Loucy (cell line): ENCODE measurements at regions not wholly inside any gene's neighbourhood (a gene's known extent, or its start where the extent isn't known, plus 50 kb on each side); places are given as distances from the start of the nearest gene placed in this dataset.

Experiments used
- H2AFZ ChIP-seq: fragments of 200-600 bp; sonication (generic); 2 replicates; pipeline ENCODE4 v1.6.0; 2016; ENCODE audit warnings: antibody characterized with exemption, mild to moderate bottlenecking, low read length, moderate library complexity
- H3F3A ChIP-seq: fragments of 200-600 bp; 2 replicates; pipeline ENCODE4 v1.6.0; 2016; ENCODE audit warnings: antibody characterized with exemption, low read depth, mild to moderate bottlenecking
- H3K27me3 ChIP-seq: fragments of 200-600 bp; sonication (generic); 2 replicates; pipeline ENCODE4 v1.6.1; 2014; ENCODE audit warnings: low read length, mild to moderate bottlenecking; ENCODE audit not compliant: insufficient read depth, poor library complexity, severe bottlenecking
- H3K36me3 ChIP-seq: fragments of 200-600 bp; sonication (generic); 2 replicates; pipeline ENCODE4 v1.6.1; 2016; ENCODE audit warnings: low read length; ENCODE audit not compliant: insufficient read depth
- H3K4me1 ChIP-seq: fragments of 200-600 bp; sonication (generic); 2 replicates; pipeline ENCODE4 v1.5.1; 2014; ENCODE audit warnings: low read length, mild to moderate bottlenecking; ENCODE audit not compliant: insufficient read depth, poor library complexity, severe bottlenecking
- H3K4me2 ChIP-seq: fragments of 200-600 bp; sonication (generic); 2 replicates; pipeline ENCODE4 v1.6.0; 2014; ENCODE audit warnings: antibody characterized with exemption, low read length, low read depth, mild to moderate bottlenecking; ENCODE audit not compliant: poor library complexity, severe bottlenecking
- H3K4me3 ChIP-seq: fragments of 200-600 bp; sonication (generic); 2 replicates; pipeline ENCODE4 v1.5.1; 2014; ENCODE audit warnings: low read length, mild to moderate bottlenecking, mixed read lengths; ENCODE audit not compliant: poor library complexity, severe bottlenecking
- H3K79me2 ChIP-seq: fragments of 200-600 bp; sonication (generic); 2 replicates; pipeline ENCODE4 v1.6.1; 2014; ENCODE audit warnings: low read length; ENCODE audit not compliant: insufficient read depth
- H3K9ac ChIP-seq: fragments of 200-600 bp; sonication (generic); 2 replicates; pipeline ENCODE4 v1.6.0; 2014; ENCODE audit warnings: mild to moderate bottlenecking, low read depth, low read length, moderate library complexity; ENCODE audit not compliant: poor library complexity, severe bottlenecking
- H3K9me2 ChIP-seq: fragments of 200-600 bp; sonication (generic); replicated peaks from 2 replicates; pipeline ENCODE4 v1.6.1; 2016; ENCODE audit warnings: low read depth, low read length, mixed read lengths
- H3K9me3 ChIP-seq: fragments of 200-600 bp; sonication (generic); 2 replicates; pipeline ENCODE4 v1.6.1; 2014; ENCODE audit warnings: mild to moderate bottlenecking, antibody characterized with exemption, low read length, low read depth; ENCODE audit not compliant: insufficient read depth
- H4K20me1 ChIP-seq: fragments of 200-600 bp; sonication (generic); 2 replicates; pipeline ENCODE4 v1.6.0; 2014; ENCODE audit warnings: antibody characterized with exemption, low read length, mild to moderate bottlenecking; ENCODE audit not compliant: insufficient read depth, poor library complexity, severe bottlenecking
- EZH2phosphoT487 ChIP-seq: fragments of 200-600 bp; IDR thresholded peaks from 2 replicates; pipeline ENCODE4 v1.6.1; 2018; ENCODE audit warnings: antibody characterized with exemption, mild to moderate bottlenecking, moderate library complexity, borderline replicate concordance
- TF ChIP-seq, protein P1 (sequence below): fragments of 200-600 bp; sonication (generic); conservative IDR thresholded peaks from 2 replicates; pipeline ENCODE4 v1.5.1; 2014; ENCODE audit warnings: mild to moderate bottlenecking, antibody characterized with exemption, low read length

- no peak overlapping the region for H2AFZ ChIP-seq
- H3K79me2 ChIP-seq = no peaks in the 10 kb centered on the region
- H3K4me2 ChIP-seq = no peak overlapping the region
These were observed 462.8 kb upstream of the SLC8A1 start for GRCh38 chr2:40914666-40915065.

DNA sequence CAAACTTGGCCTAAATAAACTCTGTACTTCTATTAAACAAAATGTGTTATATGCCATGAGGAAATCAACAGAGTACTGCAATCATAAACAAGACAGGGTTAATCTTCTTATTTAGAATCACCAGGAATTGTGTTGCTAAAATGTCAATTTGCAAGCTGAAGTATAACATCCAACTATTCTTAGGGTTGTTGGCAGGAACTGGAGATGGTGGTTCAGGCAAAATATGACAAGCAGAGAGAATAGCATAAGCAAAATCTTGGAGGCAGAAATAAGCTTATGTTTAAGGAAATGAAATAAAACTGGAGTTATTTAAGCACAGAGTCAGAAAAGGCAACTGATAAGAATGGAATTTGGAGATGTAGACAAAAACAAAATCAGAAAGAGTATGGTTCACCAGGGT, 463.8 kb upstream of the SLC8A1 start:
- no peaks in the 10 kb centered on the region for H3K4me1 ChIP-seq
- H3K36me3 ChIP-seq = no peaks in the 10 kb centered on the region
- H3K9me2 ChIP-seq = no peaks in the 10 kb centered on the region
- no peaks in the 10 kb centered on the region for H3K27me3 ChIP-seq
- H4K20me1 ChIP-seq = no peaks in the 10 kb centered on the region
- H3K9ac ChIP-seq = no peak overlapping the region
- no peaks in the 10 kb centered on the region for H3K9me3 ChIP-seq
- H3K79me2 ChIP-seq = no peaks in the 10 kb centered on the region
- TF ChIP-seq, protein P1, sequence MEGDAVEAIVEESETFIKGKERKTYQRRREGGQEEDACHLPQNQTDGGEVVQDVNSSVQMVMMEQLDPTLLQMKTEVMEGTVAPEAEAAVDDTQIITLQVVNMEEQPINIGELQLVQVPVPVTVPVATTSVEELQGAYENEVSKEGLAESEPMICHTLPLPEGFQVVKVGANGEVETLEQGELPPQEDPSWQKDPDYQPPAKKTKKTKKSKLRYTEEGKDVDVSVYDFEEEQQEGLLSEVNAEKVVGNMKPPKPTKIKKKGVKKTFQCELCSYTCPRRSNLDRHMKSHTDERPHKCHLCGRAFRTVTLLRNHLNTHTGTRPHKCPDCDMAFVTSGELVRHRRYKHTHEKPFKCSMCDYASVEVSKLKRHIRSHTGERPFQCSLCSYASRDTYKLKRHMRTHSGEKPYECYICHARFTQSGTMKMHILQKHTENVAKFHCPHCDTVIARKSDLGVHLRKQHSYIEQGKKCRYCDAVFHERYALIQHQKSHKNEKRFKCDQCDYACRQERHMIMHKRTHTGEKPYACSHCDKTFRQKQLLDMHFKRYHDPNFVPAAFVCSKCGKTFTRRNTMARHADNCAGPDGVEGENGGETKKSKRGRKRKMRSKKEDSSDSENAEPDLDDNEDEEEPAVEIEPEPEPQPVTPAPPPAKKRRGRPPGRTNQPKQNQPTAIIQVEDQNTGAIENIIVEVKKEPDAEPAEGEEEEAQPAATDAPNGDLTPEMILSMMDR = no peak
- TF ChIP-seq EZH2phosphoT487 = no peak
- H3K4me2 ChIP-seq = no peak overlapping the region
- no peak overlapping the region for H3K4me3 ChIP-seq
- no peak overlapping the region; the same call in 1 of the 2 replicates for H2AFZ ChIP-seq
- no peaks in the 10 kb centered on the region for H3F3A ChIP-seq

More at GRCh38 chr2:40914666-40915065, 462.8 kb upstream of the SLC8A1 start:
- Histone ChIP-seq H3K36me3 (no peaks in the 10 kb centered on the region), H3K27me3 (no peaks in the 10 kb centered on the region), H3K4me1 (no peaks in the 10 kb centered on the region), H3K9ac (no peak overlapping the region), H3K4me3 (no peak overlapping the region), H3F3A (no peaks in the 10 kb centered on the region), H3K9me3 (no peaks in the 10 kb centered on the region), H3K9me2 (no peaks in the 10 kb centered on the region), H4K20me1 (no peaks in the 10 kb centered on the region)
- no peak for TF ChIP-seq EZH2phosphoT487

DNA sequence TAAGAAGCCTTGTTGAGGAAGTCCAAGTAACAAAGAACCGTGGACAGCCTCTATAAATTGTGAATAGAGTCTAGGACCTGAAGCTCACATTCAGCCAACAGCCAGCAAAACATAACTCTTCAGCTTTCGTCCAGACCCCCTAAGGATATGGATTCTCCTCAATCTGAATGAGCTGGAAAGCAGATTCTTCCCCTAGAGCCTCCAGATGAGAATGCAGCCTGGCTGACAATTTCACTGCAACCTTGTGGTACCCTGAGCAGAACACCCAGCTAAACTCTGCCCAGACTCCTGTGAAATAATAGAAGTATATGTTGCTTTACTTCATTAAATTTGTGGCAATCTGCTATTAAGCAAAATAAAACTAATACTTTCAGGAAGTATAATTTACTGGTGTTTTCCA, 483.5 kb upstream of the SLC8A1 start:
- no peak overlapping the region for H2AFZ ChIP-seq

DNA sequence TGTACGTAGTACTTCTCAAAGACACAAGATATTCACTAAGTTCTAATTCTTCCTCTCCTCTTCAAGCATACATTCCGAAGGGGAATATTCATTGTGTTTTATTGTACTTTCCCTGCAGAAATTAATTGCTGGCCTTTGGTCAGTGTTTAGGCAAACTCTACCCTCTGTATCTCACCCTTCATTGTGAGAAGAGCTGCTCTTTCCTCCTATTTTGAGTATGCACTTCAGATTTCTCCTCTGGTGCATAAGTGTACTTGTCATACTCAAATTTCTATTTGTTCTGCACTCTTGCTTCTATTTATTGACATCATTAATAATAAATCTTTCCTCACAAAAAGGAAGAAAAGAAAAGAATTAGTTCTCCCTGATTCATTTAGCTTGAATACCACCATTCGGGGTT, 485.4 kb upstream of the SLC8A1 start:
- no peaks in the 10 kb centered on the region for H4K20me1 ChIP-seq
- no peak overlapping the region for H3K4me2 ChIP-seq
- TF ChIP-seq, protein P1 = no peak
- no peak for TF ChIP-seq EZH2phosphoT487
- no peaks in the 10 kb centered on the region for H3K36me3 ChIP-seq
- H2AFZ ChIP-seq = no peak overlapping the region
- H3K27me3 ChIP-seq = no peaks in the 10 kb centered on the region
- H3K9me3 ChIP-seq = no peaks in the 10 kb centered on the region
- no peaks in the 10 kb centered on the region for H3F3A ChIP-seq
- no peak overlapping the region for H3K4me3 ChIP-seq
- no peaks in the 10 kb centered on the region for H3K9me2 ChIP-seq
- no peaks in the 10 kb centered on the region for H3K4me1 ChIP-seq
- H3K9ac ChIP-seq = no peak overlapping the region
- H3K79me2 ChIP-seq = no peaks in the 10 kb centered on the region

More for the DNA sequence above, 483.5 kb upstream of the SLC8A1 start:
- Histone ChIP-seq H3K4me2 (no peak overlapping the region), H3K4me3 (no peak overlapping the region), H3K27me3 (no peaks in the 10 kb centered on the region), H4K20me1 (no peaks in the 10 kb centered on the region), H3K79me2 (no peaks in the 10 kb centered on the region), H3K9me2 (no peaks in the 10 kb centered on the region), H3K36me3 (no peaks in the 10 kb centered on the region), H3K4me1 (no peaks in the 10 kb centered on the region), H3K9me3 (no peaks in the 10 kb centered on the region), H3K9ac (no peak overlapping the region), H3F3A (no peaks in the 10 kb centered on the region)
- TF ChIP-seq, protein P1 = 0 out of 2 replicates have a peak, but pooled peaks have one; percentile 25
- TF ChIP-seq EZH2phosphoT487 = no peak
